Progenitor cell of endocrine pancreas (in vitro differentiated cells): ENCODE measurements at regions not wholly inside any gene's neighbourhood (a gene's known extent, or its start where the extent isn't known, plus 50 kb on each side); places are given as distances from the start of the nearest gene placed in this dataset.

ENCODE experiments used
- DNase-seq: peaks from one replicate; pipeline ENCODE4 v3.0.0; 2021; ENCODE audit warnings: low spot score; ENCODE audit not compliant: unreplicated experiment
- H3K27ac Mint-ChIP-seq: 2 replicates; pipeline ENCODE4 v1.8.0; 2021; ENCODE audit warnings: mild to moderate bottlenecking, moderate library complexity, mixed read lengths
- H3K27me3 Mint-ChIP-seq: 2 replicates; pipeline ENCODE4 v1.8.0; 2021; ENCODE audit warnings: mixed read lengths
- H3K36me3 Mint-ChIP-seq: 2 replicates; pipeline ENCODE4 v1.8.0; 2022; ENCODE audit warnings: mixed read lengths; ENCODE audit not compliant: insufficient read depth
- H3K4me1 Mint-ChIP-seq: 2 replicates; pipeline ENCODE4 v1.8.0; 2021; ENCODE audit warnings: low read depth, mixed read lengths
- H3K4me3 Mint-ChIP-seq: 2 replicates; pipeline ENCODE4 v1.8.0; 2021; ENCODE audit warnings: low read depth, mild to moderate bottlenecking, moderate library complexity, mixed read lengths
- H3K9me3 Mint-ChIP-seq: 2 replicates; pipeline ENCODE4 v1.8.0; 2021; ENCODE audit warnings: low read depth, mixed read lengths
- TF ChIP-seq, protein P1 (sequence below): fragments of 200-600 bp; sonication (generic); IDR thresholded peaks from one replicate; pipeline ENCODE4 v1.5.0; 2021; ENCODE audit warnings: antibody characterized with exemption, mild to moderate bottlenecking; ENCODE audit not compliant: unreplicated experiment

DNA sequence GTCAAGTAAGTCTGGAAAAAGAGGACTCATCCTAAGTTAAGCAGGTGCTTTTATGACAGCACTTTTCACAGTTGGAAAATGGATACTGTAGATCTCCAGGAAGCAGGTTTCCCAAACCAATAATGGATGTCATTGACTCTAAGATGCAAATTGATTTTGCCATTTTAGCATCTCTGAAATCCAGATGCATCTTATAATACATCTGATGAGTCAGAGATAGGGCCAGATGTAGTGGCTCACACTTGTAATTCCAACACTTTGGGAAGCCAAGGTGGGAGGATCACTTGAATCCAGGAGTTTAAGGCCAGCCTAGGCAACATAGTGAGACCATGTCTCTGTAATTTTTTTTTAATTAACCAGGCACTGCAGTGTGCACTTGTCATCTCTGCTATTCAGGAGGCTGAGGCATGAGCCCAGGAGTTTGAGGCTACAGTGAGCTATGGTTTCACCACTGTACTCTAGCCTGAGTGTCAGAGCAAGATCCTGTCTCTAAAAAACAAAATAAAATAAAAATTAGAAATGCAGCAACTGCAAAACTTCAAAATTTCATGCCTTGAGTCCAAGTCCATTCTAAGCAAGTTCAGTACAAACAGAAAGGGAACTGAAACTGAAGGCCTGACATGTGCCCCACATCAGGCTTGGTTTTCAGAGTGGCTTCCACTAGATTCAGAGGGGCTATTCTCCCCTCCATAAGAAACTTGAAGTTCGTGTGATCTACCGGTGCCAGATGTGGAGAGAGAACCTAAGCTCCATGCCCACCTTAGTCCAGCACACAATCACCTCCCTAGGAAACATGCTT, 267.8 kb upstream of the NCKAP5 start:
- no peak overlapping the region for H3K4me3 Mint-ChIP-seq
- H3K36me3 Mint-ChIP-seq: no peaks in the 10 kb centered on the region
- no peak for DNase-seq
- TF ChIP-seq, protein P1, sequence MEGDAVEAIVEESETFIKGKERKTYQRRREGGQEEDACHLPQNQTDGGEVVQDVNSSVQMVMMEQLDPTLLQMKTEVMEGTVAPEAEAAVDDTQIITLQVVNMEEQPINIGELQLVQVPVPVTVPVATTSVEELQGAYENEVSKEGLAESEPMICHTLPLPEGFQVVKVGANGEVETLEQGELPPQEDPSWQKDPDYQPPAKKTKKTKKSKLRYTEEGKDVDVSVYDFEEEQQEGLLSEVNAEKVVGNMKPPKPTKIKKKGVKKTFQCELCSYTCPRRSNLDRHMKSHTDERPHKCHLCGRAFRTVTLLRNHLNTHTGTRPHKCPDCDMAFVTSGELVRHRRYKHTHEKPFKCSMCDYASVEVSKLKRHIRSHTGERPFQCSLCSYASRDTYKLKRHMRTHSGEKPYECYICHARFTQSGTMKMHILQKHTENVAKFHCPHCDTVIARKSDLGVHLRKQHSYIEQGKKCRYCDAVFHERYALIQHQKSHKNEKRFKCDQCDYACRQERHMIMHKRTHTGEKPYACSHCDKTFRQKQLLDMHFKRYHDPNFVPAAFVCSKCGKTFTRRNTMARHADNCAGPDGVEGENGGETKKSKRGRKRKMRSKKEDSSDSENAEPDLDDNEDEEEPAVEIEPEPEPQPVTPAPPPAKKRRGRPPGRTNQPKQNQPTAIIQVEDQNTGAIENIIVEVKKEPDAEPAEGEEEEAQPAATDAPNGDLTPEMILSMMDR: no peak
- H3K9me3 Mint-ChIP-seq: peaks cover 3% of the 10 kb centered on the region
- peaks cover 2% of the 10 kb centered on the region for H3K4me1 Mint-ChIP-seq
- H3K27me3 Mint-ChIP-seq: no peaks in the 10 kb centered on the region
- no peak overlapping the region for H3K27ac Mint-ChIP-seq

DNA sequence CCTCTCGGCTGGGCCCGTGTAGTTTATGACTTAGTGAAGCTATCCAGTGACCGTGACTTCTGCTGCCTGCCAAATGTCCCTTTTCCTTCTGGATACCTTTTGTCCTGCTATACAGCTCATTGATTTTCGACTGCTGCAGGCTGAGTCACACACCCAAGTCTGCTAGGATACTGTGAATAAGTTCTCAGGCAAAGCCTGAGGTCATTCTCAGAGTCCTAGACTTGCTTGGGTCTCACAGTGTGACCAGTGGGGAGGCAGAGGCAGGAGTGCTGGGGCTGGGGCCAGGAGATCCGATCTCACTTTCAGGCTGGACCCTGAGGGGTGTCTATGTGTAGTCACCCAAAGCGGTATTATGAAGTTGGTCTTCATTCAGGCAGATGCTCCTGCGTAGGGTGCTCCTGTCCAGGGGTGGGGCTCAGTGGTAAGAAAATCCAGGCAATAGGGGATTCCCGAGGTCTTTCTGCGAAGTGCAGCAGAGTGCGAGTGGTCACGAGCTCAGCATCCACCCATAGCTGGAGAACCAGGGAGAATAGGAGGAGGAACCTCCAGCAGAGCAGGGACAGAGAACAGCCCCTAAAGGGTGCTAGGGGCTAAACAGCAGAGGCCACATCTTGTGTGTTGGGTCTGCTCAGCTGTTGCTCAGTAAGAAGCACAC, 268.6 kb upstream of the NCKAP5 start:
- TF ChIP-seq, protein P1: no peak
- no peak overlapping the region for H3K27ac Mint-ChIP-seq
- peaks cover 2% of the 10 kb centered on the region for H3K4me1 Mint-ChIP-seq
- no peak overlapping the region for H3K4me3 Mint-ChIP-seq
- H3K9me3 Mint-ChIP-seq: peaks cover 3% of the 10 kb centered on the region
- H3K36me3 Mint-ChIP-seq: no peaks in the 10 kb centered on the region
- no peaks in the 10 kb centered on the region for H3K27me3 Mint-ChIP-seq
- no peak for DNase-seq

DNA sequence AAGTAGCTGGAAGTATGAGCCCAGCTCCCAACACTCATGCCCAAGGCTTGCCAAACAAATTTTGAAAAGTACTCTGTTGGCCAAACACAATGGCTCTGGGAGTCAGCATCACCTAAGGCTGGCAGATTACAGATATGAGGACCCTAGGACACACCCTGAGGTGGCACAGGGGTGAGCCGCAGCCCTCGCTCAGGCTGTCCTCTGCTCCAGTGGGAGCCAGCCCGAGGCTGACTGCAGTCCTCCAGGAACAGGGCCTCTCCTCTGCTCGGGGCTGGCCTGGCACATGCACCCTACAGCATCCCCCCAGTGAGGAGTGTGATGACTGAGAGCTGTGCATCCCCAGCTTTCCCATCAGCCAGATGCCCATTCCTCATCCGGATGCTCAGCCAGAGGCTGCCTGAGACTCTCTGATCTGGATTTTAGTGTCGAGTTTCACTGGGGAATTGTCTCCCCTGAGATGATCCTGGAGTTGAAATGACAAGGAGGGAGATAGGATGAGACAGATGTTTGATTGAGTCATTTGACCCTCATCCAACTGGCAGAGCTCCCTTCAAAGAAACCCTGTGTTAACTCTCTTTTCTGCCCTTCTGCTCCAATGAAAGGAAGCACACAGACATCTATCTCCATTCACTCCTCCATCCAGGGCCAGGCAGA, 269.3 kb upstream of the NCKAP5 start:
- no peak overlapping the region for H3K4me3 Mint-ChIP-seq
- H3K9me3 Mint-ChIP-seq: peaks cover 3% of the 10 kb centered on the region
- H3K4me1 Mint-ChIP-seq: peaks cover 7% of the 10 kb centered on the region
- TF ChIP-seq, protein P1: no peak
- DNase-seq: no peak
- H3K27me3 Mint-ChIP-seq: no peaks in the 10 kb centered on the region
- H3K27ac Mint-ChIP-seq: no peak overlapping the region
- H3K36me3 Mint-ChIP-seq: no peaks in the 10 kb centered on the region

DNA sequence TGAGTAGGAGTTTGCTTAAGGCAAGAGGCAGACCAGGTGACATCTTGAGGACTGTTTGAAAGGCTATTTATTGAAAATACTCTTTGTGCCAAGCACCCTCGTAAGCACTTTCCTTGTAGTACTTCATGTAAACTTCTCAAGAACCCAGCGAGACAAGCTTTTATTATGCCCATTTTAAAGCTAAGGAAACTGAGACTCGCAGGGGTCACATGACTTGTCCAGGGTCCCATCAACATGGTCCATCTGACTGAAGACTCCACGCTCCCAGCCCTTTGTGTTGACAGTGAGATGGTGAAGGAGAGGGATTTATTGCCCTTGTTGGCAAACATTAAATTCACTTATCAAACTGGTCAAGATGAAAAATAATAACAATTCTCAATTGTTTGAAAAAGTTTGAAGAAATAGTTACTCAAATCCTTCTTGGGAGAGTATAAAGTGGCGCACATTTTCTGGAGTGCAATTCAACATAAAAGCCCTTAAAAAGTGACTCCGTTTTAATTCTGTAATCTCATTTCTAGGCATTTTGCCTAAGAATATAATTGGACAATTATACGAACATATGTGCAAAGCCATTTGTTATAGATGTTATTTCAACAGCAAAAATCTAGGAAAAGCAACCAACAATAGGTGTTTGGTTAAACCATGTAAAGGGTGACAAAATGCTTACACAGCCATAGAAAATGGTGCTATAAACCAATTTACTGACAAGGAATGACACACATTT, 270.5 kb upstream of the NCKAP5 start:
- H3K4me1 Mint-ChIP-seq: peaks cover 7% of the 10 kb centered on the region
- H3K27me3 Mint-ChIP-seq: no peaks in the 10 kb centered on the region
- H3K4me3 Mint-ChIP-seq: no peak overlapping the region
- H3K27ac Mint-ChIP-seq: no peak overlapping the region
- TF ChIP-seq, protein P1: no peak
- peaks cover 3% of the 10 kb centered on the region for H3K9me3 Mint-ChIP-seq
- no peaks in the 10 kb centered on the region for H3K36me3 Mint-ChIP-seq
- no peak for DNase-seq

DNA sequence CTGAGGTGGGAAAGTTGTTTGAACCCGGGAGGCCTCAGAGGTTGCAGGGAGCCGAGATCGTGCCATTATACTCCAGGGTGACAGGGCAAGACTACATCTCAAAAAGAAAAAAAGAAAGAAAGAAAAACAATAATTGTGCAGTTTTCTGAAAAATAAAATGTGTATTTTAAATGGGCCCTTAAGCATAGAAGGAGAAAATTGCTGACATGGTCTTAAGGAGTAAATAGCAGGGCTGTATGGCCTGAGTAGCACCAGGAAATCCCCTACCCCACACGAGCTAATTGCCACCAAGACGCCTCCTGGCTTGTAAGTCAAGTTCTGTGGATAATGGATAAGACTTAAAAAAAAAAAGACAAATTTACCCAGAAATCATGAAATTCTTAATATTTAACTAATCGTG, 271.4 kb upstream of the NCKAP5 start:
- TF ChIP-seq, protein P1: no peak
- Mint-ChIP-seq H3K9me3 (no peaks in the 10 kb centered on the region), H3K4me1 (peaks cover 9% of the 10 kb centered on the region), H3K4me3 (no peak overlapping the region), H3K36me3 (no peaks in the 10 kb centered on the region), H3K27ac (no peak overlapping the region), H3K27me3 (no peaks in the 10 kb centered on the region)
- no peak for DNase-seq
